ENCODE measurements at regions not wholly inside any gene's neighbourhood (a gene's known extent, or its start where the extent isn't known, plus 50 kb on each side); places are given as distances from the start of the nearest gene placed in this dataset.

- no peak for TF ChIP-seq KLF1 (tag by site-specific recombination; IDR thresholded peaks at IDR 0.05)
- TF ChIP-seq, protein P1, sequence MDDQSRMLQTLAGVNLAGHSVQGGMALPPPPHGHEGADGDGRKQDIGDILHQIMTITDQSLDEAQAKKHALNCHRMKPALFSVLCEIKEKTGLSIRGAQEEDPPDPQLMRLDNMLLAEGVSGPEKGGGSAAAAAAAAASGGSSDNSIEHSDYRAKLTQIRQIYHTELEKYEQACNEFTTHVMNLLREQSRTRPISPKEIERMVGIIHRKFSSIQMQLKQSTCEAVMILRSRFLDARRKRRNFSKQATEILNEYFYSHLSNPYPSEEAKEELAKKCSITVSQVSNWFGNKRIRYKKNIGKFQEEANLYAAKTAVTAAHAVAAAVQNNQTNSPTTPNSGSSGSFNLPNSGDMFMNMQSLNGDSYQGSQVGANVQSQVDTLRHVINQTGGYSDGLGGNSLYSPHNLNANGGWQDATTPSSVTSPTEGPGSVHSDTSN (CRISPR knock-in tag; IDR thresholded peaks at IDR 0.05) = no peak
- TF ChIP-seq, protein P2, sequence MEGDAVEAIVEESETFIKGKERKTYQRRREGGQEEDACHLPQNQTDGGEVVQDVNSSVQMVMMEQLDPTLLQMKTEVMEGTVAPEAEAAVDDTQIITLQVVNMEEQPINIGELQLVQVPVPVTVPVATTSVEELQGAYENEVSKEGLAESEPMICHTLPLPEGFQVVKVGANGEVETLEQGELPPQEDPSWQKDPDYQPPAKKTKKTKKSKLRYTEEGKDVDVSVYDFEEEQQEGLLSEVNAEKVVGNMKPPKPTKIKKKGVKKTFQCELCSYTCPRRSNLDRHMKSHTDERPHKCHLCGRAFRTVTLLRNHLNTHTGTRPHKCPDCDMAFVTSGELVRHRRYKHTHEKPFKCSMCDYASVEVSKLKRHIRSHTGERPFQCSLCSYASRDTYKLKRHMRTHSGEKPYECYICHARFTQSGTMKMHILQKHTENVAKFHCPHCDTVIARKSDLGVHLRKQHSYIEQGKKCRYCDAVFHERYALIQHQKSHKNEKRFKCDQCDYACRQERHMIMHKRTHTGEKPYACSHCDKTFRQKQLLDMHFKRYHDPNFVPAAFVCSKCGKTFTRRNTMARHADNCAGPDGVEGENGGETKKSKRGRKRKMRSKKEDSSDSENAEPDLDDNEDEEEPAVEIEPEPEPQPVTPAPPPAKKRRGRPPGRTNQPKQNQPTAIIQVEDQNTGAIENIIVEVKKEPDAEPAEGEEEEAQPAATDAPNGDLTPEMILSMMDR (tag by site-specific recombination; IDR thresholded peaks at IDR 0.05) = no peak
- TF ChIP-seq ZNF529 (tag by site-specific recombination; IDR thresholded peaks at IDR 0.05; ENCODE audit: insufficient replicate concordance) = no peak
- TF ChIP-seq ZNF423 (tag by site-specific recombination; IDR thresholded peaks at IDR 0.05) = no peak
- TF ChIP-seq SETDB1 (IDR thresholded peaks at IDR 0.05; ENCODE audit: insufficient read length, low read length) = no peak
- no peak for TF ChIP-seq BCL11B (tag by site-specific recombination; IDR thresholded peaks at IDR 0.05; ENCODE audit: low read depth)
- TF ChIP-seq, protein P3, sequence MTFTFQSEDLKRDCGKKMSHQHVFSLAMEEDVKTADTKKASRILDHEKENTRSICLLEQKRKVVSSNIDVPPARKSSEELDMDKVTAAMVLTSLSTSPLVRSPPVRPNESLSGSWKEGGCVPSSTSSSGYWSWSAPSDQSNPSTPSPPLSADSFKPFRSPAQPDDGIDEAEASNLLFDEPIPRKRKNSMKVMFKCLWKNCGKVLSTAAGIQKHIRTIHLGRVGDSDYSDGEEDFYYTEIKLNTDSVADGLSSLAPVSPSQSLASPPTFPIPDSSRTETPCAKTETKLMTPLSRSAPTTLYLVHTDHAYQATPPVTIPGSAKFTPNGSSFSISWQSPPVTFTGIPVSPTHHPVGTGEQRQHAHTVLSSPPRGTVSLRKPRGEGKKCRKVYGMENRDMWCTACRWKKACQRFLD (tag by site-specific recombination; IDR thresholded peaks at IDR 0.05) = no peak
- TF ChIP-seq ZNF24 (tag by site-specific recombination; IDR thresholded peaks at IDR 0.05) = no peak
- TF ChIP-seq ZNF76 (tag by site-specific recombination; IDR thresholded peaks at IDR 0.05; ENCODE audit: borderline replicate concordance, low read depth) = no peak
- TF ChIP-seq ZNF585B (tag by site-specific recombination; IDR thresholded peaks at IDR 0.05) = no peak
- TF ChIP-seq MEIS1 (CRISPR knock-in tag; IDR thresholded peaks at IDR 0.05; ENCODE audit: borderline replicate concordance) = no peak
- TF ChIP-seq ZNF239 (tag by site-specific recombination; IDR thresholded peaks at IDR 0.05) = no peak
- no peak for TF ChIP-seq ZNF174 (tag by site-specific recombination; IDR thresholded peaks at IDR 0.05)
Measured at GRCh38 chr13:90806892-90807291, 540.6 kb upstream of the MIR17HG start.

All from HEK293 (cell line).